ENCODE measurements at regions not wholly inside any gene's neighbourhood (a gene's known extent, or its start where the extent isn't known, plus 50 kb on each side); places are given as distances from the start of the nearest gene placed in this dataset.

GRCh38 chr16:6377956-6378355 lies 954.7 kb upstream of the RBFOX1 start:
- TF ChIP-seq EZH2 (IDR thresholded peaks at IDR 0.05), result no peak
- TF ChIP-seq POLR2AphosphoS5 (IDR thresholded peaks at IDR 0.05; ENCODE audit: borderline replicate concordance, low read depth, low read length), result no peak

All from SK-N-MC (cell line).